DMS79 treated with DMSO at 0.1 percent for 48 hours (cell line): ENCODE measurements at regions not wholly inside any gene's neighbourhood (a gene's known extent, or its start where the extent isn't known, plus 50 kb on each side); places are given as distances from the start of the nearest gene placed in this dataset.

ENCODE experiments used
- DNase-seq: peaks from one replicate; lab custom pipeline; 2025; lab: John Stamatoyannopoulos, UW

- peak; percentile 76 for DNase-seq
Observed at GRCh38 chr1:201656311-201657032, 117.5 kb downstream of the NAV1 start.

GRCh38 chr1:201659572-201659971 is 120.6 kb downstream of the NAV1 start:
- DNase-seq = no peak

- no peak for DNase-seq
Observed at GRCh38 chr1:201660931-201661822, 122.2 kb downstream of the NAV1 start.

- no peak for DNase-seq
Observed at GRCh38 chr1:201661823-201662359, 123.0 kb downstream of the NAV1 start.

- DNase-seq = no peak
Observed at GRCh38 chr1:201662646-201663045, 123.7 kb downstream of the NAV1 start.

GRCh38 chr1:201663491-201664113 is 124.7 kb downstream of the NAV1 start:
- no peak for DNase-seq

GRCh38 chr1:201665036-201665435 is 126.1 kb downstream of the NAV1 start:
- no peak for DNase-seq

- no peak for DNase-seq
Observed at GRCh38 chr1:201666102-201666501, 127.2 kb downstream of the NAV1 start.

GRCh38 chr1:201666645-201667044 is 127.7 kb downstream of the NAV1 start:
- no peak for DNase-seq

- DNase-seq = no peak
Observed at GRCh38 chr1:201667479-201667878, 128.6 kb downstream of the NAV1 start.

GRCh38 chr1:201670517-201670916 is 131.6 kb downstream of the NAV1 start:
- DNase-seq = no peak

GRCh38 chr1:201672685-201673084 is 133.8 kb downstream of the NAV1 start:
- no peak for DNase-seq

GRCh38 chr1:201673093-201673492 is 134.2 kb downstream of the NAV1 start:
- DNase-seq = no peak

GRCh38 chr1:201673915-201674314 is 135.0 kb downstream of the NAV1 start:
- no peak for DNase-seq

- DNase-seq = peak; percentile 2
Observed at GRCh38 chr1:201675143-201675542, 136.2 kb downstream of the NAV1 start.

- DNase-seq = peak; percentile 14
Observed at GRCh38 chr1:201676197-201676596, 137.3 kb downstream of the NAV1 start.

GRCh38 chr1:201676641-201677040 is 137.7 kb downstream of the NAV1 start:
- no peak for DNase-seq

GRCh38 chr1:201678264-201679101 is 139.6 kb downstream of the NAV1 start:
- no peak for DNase-seq

- DNase-seq = no peak
Observed at GRCh38 chr1:201681375-201681774, 142.4 kb downstream of the NAV1 start.

- DNase-seq = no peak
Observed at GRCh38 chr1:201682964-201683363, 144.0 kb downstream of the NAV1 start.

GRCh38 chr1:201683397-201683796 is 144.5 kb downstream of the NAV1 start:
- DNase-seq = no peak

GRCh38 chr1:201685485-201685884 is 143.5 kb upstream of the IPO9 start:
- DNase-seq = no peak
